ENCODE measurements at regions not wholly inside any gene's neighbourhood (a gene's known extent, or its start where the extent isn't known, plus 50 kb on each side); places are given as distances from the start of the nearest gene placed in this dataset.

- Histone ChIP-seq H3K4me1 (peaks cover 11 to 12% of the 10 kb centered on the region in 2 donors), H3K27me3 (no peaks in the 10 kb centered on the region), H3K9me3 (no peaks in the 10 kb centered on the region), H3K36me3 (no peaks in the 10 kb centered on the region), H3K4me3 (no peak overlapping the region), H3K27ac (peak overlapping the region; percentile 22 to 44 (median 36))
- no peak for DNase-seq
- in situ Hi-C loops (cut with MboI; ENCODE audit: low sequenced_read_pairs in 4 of 4) (no loop called here), intact Hi-C loops (cut with DNase I; ENCODE audit: low total_unique reads) (no loop called here)
- peak in 1 of 2 donors; percentile 63 for ATAC-seq
- TF ChIP-seq POLR2A (IDR thresholded peaks at IDR 0.05), result no peak
- TF ChIP-seq CTCF (IDR thresholded peaks at IDR 0.05 in 4 of 5, conservative IDR thresholded peaks at IDR 0.05 in 1 of 5), result no peak
Measured at GRCh38 chr12:46608431-46609272, 217.1 kb downstream of the SLC38A4 start.

- no peak for DNase-seq
- Histone ChIP-seq H3K36me3 (no peaks in the 10 kb centered on the region), H3K27me3 (no peaks in the 10 kb centered on the region), H3K27ac (no peak overlapping the region), H3K4me1 (peaks cover 11 to 13% of the 10 kb centered on the region in 2 donors), H3K9me3 (peaks cover 0 to 4% (median 0%) of the 10 kb centered on the region in 3 donors), H3K4me3 (no peak overlapping the region)
- in situ Hi-C loops (cut with MboI; ENCODE audit: low sequenced_read_pairs in 4 of 4), result no loop called here
- ATAC-seq, result no peak
- intact Hi-C loops (cut with DNase I; ENCODE audit: low total_unique reads), result no loop called here
- no peak for TF ChIP-seq CTCF (IDR thresholded peaks at IDR 0.05 in 4 of 5, conservative IDR thresholded peaks at IDR 0.05 in 1 of 5)
- TF ChIP-seq POLR2A (IDR thresholded peaks at IDR 0.05), result no peak
Measured at GRCh38 chr12:46604684-46605083, 221.1 kb downstream of the SLC38A4 start.

- intact Hi-C loops (cut with DNase I; ENCODE audit: low total_unique reads), result no loop called here
- peaks cover 8 to 14% of the 10 kb centered on the region in 2 donors for H3K4me1 ChIP-seq
- H3K27ac ChIP-seq, result no peak overlapping the region
- H3K27me3 ChIP-seq, result no peaks in the 10 kb centered on the region
- H3K9me3 ChIP-seq, result peaks cover 0 to 4% (median 0%) of the 10 kb centered on the region in 3 donors
- ATAC-seq (no peak), DNase-seq (no peak)
- no peak overlapping the region for H3K4me3 ChIP-seq
- TF ChIP-seq POLR2A (IDR thresholded peaks at IDR 0.05), result no peak
- TF ChIP-seq CTCF (IDR thresholded peaks at IDR 0.05 in 4 of 5, conservative IDR thresholded peaks at IDR 0.05 in 1 of 5), result no peak
- in situ Hi-C loops (cut with MboI; ENCODE audit: low sequenced_read_pairs in 4 of 4), result no loop called here
- H3K36me3 ChIP-seq, result no peaks in the 10 kb centered on the region
Measured at GRCh38 chr12:46603776-46604456, 221.9 kb downstream of the SLC38A4 start.

- no peak for TF ChIP-seq POLR2A (IDR thresholded peaks at IDR 0.05)
- TF ChIP-seq CTCF (IDR thresholded peaks at IDR 0.05 in 4 of 5, conservative IDR thresholded peaks at IDR 0.05 in 1 of 5), result no peak
- Histone ChIP-seq H3K27me3 (no peaks in the 10 kb centered on the region), H3K4me1 (peaks cover 0 to 5% of the 10 kb centered on the region in 2 donors), H3K27ac (no peak overlapping the region), H3K9me3 (peaks cover 0 to 4% (median 0%) of the 10 kb centered on the region in 3 donors), H3K4me3 (no peak overlapping the region), H3K36me3 (no peaks in the 10 kb centered on the region)
- in situ Hi-C loops (cut with MboI; ENCODE audit: low sequenced_read_pairs in 4 of 4), result no loop called here
- intact Hi-C loops (cut with DNase I; ENCODE audit: low total_unique reads), result no loop called here
- DNase-seq (no peak), ATAC-seq (no peak)
Measured at GRCh38 chr12:46602474-46602873, 223.3 kb downstream of the SLC38A4 start.
